Uterus (tissue), 2 donors: ENCODE measurements at regions not wholly inside any gene's neighbourhood (a gene's known extent, or its start where the extent isn't known, plus 50 kb on each side); places are given as distances from the start of the nearest gene placed in this dataset.

Source experiments
- CTCF ChIP-seq, 4 experiments: fragments of 200-600 bp in 2 of 4; fragments of 450-650 bp in 2 of 4; sonication (generic) in 2 of 4; IDR thresholded peaks; one replicate each; pipeline ENCODE4 v1.5.1; 2016 to 2019; ENCODE audit warnings: antibody characterized with exemption in 4 of 4, mild to moderate bottlenecking in 2 of 4, moderate library complexity in 1 of 4
- POLR2A ChIP-seq, 2 donors: fragments of 450-650 bp; IDR thresholded peaks; one replicate each; pipeline ENCODE4 v1.6.1; 2016; ENCODE audit warnings: antibody characterized with exemption in 2 of 2, mild to moderate bottlenecking in 1 of 2, moderate library complexity in 1 of 2

GRCh38 chr20:50351541-50351940 is 158.6 kb upstream of the PTPN1 start:
- TF ChIP-seq CTCF (IDR thresholded peaks at IDR 0.05), result no peak
- TF ChIP-seq POLR2A (IDR thresholded peaks at IDR 0.05), result no peak
